Lung (tissue), 11 donors: ENCODE measurements at regions not wholly inside any gene's neighbourhood (a gene's known extent, or its start where the extent isn't known, plus 50 kb on each side); places are given as distances from the start of the nearest gene placed in this dataset.

ENCODE experiments used
- ATAC-seq: fragments of 200-7000 bp; cut with Tn5 transposase; one replicate; pipeline ENCODE4 v1.9.1; 2020; ENCODE audit warnings: moderate number of reproducible peaks; ENCODE audit not compliant: insufficient read depth, low FRiP score
- DNase-seq, 3 donors: peaks; one replicate each; pipeline ENCODE4 v3.0.0-alpha.2; 2013 to 2017
- H3K27ac ChIP-seq, 2 donors: one replicate each; pipeline ENCODE4 v1.5.1; 2013; ENCODE audit warnings: mild to moderate bottlenecking in 2 of 2, moderate library complexity in 2 of 2, control low read depth in 1 of 2, inconsistent platforms in 1 of 2, low read depth in 1 of 2, low read length in 1 of 2
- H3K27me3 ChIP-seq, 3 donors: one replicate each; pipeline ENCODE4 v1.5.1; 2013; ENCODE audit warnings: low read length in 2 of 3; ENCODE audit not compliant: control insufficient read depth in 3 of 3, insufficient read depth in 3 of 3
- H3K36me3 ChIP-seq, 4 donors: one replicate each; pipeline ENCODE4 v1.5.1; 2013; ENCODE audit warnings: low read length in 4 of 4, mild to moderate bottlenecking in 1 of 4, moderate library complexity in 1 of 4; ENCODE audit not compliant: control insufficient read depth in 4 of 4, insufficient read depth in 4 of 4
- H3K4me1 ChIP-seq, 5 donors: one replicate each; pipeline ENCODE4 v1.5.1; 2013; ENCODE audit warnings: low read length in 5 of 5, mild to moderate bottlenecking in 2 of 5, moderate library complexity in 1 of 5; ENCODE audit not compliant: control insufficient read depth in 5 of 5, insufficient read depth in 5 of 5
- H3K4me3 ChIP-seq: one replicate; pipeline ENCODE4 v1.5.1; 2013; ENCODE audit warnings: mild to moderate bottlenecking, control low read depth, moderate library complexity
- H3K9ac ChIP-seq, 2 donors: one replicate each; pipeline ENCODE4 v1.5.1; 2013; ENCODE audit warnings: low read length in 2 of 2, control low read depth in 1 of 2; ENCODE audit not compliant: insufficient read depth in 1 of 2
- H3K9me3 ChIP-seq, 4 donors: one replicate each; pipeline ENCODE4 v1.5.1; 2013; ENCODE audit warnings: low read length in 3 of 4, mild to moderate bottlenecking in 1 of 4, moderate library complexity in 1 of 4; ENCODE audit not compliant: control insufficient read depth in 4 of 4, insufficient read depth in 3 of 4
- WGBS, 2 donors: extraction: QIAGEN DNeasy Blood & Tissue Kit; methylation state at CpG; one replicate each; pipeline ENCODE4 v1.1.7; 2013; 5-methylcytosine and 5-hydroxymethylcytosine counted together
- TF ChIP-seq, protein P1 (sequence below): IDR thresholded peaks from 2 replicates; pipeline ENCODE4 v1.5.1; 2012; ENCODE audit warnings: mild to moderate bottlenecking; ENCODE audit errors: control extremely low read depth, extremely low read depth
- donor health status: control.
- donor health status: control.
- donor health status: Bipolar disorder and iron deficiency.
- donor health status: healthy.
- donor health status: DM: yes; HTN: yes; CAD: no.

DNA sequence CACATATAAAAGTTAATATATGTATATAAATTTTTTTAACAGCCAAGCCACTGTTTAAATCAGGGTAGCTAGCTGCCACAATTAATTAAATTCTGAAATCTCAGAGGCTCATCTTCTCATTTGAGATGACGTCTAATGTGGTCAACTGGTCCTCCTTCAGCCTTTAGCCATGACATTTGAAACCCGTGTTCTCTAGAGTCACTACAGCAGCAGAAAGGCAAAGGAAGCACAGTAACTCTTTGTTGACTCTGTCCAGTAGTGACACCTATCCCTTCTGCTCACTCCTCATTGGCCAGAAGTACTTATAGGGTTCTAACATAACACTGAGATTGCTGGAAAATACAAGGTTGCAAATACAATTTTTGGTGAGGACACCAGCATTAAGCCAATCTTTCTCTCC is 555.5 kb downstream of the ETV1 start:
- Histone ChIP-seq H3K4me1 (no peaks in the 10 kb centered on the region), H3K4me3 (no peak overlapping the region), H3K9ac (no peak overlapping the region), H3K36me3 (no peaks in the 10 kb centered on the region), H3K27ac (no peak overlapping the region), H3K27me3 (no peaks in the 10 kb centered on the region), H3K9me3 (no peaks in the 10 kb centered on the region)
- no peak for ATAC-seq
- 83 to 91% methylated on average over 2 of the region's 2 CpGs for WGBS, 2 donors
- TF ChIP-seq, protein P1, sequence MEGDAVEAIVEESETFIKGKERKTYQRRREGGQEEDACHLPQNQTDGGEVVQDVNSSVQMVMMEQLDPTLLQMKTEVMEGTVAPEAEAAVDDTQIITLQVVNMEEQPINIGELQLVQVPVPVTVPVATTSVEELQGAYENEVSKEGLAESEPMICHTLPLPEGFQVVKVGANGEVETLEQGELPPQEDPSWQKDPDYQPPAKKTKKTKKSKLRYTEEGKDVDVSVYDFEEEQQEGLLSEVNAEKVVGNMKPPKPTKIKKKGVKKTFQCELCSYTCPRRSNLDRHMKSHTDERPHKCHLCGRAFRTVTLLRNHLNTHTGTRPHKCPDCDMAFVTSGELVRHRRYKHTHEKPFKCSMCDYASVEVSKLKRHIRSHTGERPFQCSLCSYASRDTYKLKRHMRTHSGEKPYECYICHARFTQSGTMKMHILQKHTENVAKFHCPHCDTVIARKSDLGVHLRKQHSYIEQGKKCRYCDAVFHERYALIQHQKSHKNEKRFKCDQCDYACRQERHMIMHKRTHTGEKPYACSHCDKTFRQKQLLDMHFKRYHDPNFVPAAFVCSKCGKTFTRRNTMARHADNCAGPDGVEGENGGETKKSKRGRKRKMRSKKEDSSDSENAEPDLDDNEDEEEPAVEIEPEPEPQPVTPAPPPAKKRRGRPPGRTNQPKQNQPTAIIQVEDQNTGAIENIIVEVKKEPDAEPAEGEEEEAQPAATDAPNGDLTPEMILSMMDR: no peak
- DNase-seq: no peak

- Histone ChIP-seq H3K4me3 (no peak overlapping the region), H3K36me3 (no peaks in the 10 kb centered on the region), H3K9ac (no peak overlapping the region), H3K27ac (no peak overlapping the region), H3K9me3 (no peaks in the 10 kb centered on the region), H3K4me1 (no peaks in the 10 kb centered on the region), H3K27me3 (no peaks in the 10 kb centered on the region)
- DNase-seq (no peak), ATAC-seq (no peak)
- WGBS, 2 donors: 61 to 86% methylated on average over 1 of the region's 1 CpG
- TF ChIP-seq, protein P1: no peak
Observed at GRCh38 chr7:13442226-13442625, 547.2 kb downstream of the ETV1 start.

GRCh38 chr7:13447637-13448036 is 541.8 kb downstream of the ETV1 start:
- Histone ChIP-seq H3K9me3 (no peaks in the 10 kb centered on the region), H3K27me3 (no peaks in the 10 kb centered on the region), H3K27ac (no peak overlapping the region), H3K4me3 (no peak overlapping the region), H3K9ac (no peak overlapping the region), H3K36me3 (no peaks in the 10 kb centered on the region), H3K4me1 (no peaks in the 10 kb centered on the region)
- DNase-seq: no peak
- WGBS, 2 donors: 64 to 89% methylated on average over 1 of the region's 1 CpG
- TF ChIP-seq, protein P1: no peak
- ATAC-seq: peak; percentile 69

GRCh38 chr7:13448243-13448642 is 541.2 kb downstream of the ETV1 start:
- DNase-seq: no peak
- Histone ChIP-seq H3K4me1 (no peaks in the 10 kb centered on the region), H3K9me3 (no peaks in the 10 kb centered on the region), H3K27ac (no peak overlapping the region), H3K36me3 (no peaks in the 10 kb centered on the region), H3K9ac (no peak overlapping the region), H3K27me3 (no peaks in the 10 kb centered on the region), H3K4me3 (no peak overlapping the region)
- no peak for ATAC-seq
- TF ChIP-seq, protein P1: no peak
- WGBS, 2 donors: 75 to 76% methylated on average over 4 of the region's 4 CpGs
